ENCODE measurements at regions not wholly inside any gene's neighbourhood (a gene's known extent, or its start where the extent isn't known, plus 50 kb on each side); places are given as distances from the start of the nearest gene placed in this dataset.

DNA sequence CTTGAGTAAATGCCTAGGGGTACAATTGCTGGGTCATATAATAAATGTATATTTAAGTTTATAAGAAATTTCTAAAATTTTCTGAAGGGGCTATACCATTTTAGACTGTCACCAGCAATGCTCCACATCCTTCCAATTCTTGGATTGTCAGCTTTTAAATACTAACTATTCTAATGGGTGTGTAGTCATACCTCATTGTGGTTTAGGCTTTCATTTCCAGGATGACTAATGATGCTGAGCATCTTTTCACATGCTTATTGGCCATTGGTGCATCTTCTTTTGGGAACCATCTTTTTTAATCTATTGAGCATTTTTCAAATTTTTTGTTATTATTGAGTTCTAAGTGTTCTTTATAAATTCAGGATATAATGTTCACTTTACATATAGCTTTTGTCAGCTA is 52.5 kb upstream of the CORO2B start (continued):
- TF ChIP-seq, protein P1, sequence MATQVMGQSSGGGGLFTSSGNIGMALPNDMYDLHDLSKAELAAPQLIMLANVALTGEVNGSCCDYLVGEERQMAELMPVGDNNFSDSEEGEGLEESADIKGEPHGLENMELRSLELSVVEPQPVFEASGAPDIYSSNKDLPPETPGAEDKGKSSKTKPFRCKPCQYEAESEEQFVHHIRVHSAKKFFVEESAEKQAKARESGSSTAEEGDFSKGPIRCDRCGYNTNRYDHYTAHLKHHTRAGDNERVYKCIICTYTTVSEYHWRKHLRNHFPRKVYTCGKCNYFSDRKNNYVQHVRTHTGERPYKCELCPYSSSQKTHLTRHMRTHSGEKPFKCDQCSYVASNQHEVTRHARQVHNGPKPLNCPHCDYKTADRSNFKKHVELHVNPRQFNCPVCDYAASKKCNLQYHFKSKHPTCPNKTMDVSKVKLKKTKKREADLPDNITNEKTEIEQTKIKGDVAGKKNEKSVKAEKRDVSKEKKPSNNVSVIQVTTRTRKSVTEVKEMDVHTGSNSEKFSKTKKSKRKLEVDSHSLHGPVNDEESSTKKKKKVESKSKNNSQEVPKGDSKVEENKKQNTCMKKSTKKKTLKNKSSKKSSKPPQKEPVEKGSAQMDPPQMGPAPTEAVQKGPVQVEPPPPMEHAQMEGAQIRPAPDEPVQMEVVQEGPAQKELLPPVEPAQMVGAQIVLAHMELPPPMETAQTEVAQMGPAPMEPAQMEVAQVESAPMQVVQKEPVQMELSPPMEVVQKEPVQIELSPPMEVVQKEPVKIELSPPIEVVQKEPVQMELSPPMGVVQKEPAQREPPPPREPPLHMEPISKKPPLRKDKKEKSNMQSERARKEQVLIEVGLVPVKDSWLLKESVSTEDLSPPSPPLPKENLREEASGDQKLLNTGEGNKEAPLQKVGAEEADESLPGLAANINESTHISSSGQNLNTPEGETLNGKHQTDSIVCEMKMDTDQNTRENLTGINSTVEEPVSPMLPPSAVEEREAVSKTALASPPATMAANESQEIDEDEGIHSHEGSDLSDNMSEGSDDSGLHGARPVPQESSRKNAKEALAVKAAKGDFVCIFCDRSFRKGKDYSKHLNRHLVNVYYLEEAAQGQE (IDR thresholded peaks at IDR 0.05; ENCODE audit: unreplicated experiment): no peak

DNA sequence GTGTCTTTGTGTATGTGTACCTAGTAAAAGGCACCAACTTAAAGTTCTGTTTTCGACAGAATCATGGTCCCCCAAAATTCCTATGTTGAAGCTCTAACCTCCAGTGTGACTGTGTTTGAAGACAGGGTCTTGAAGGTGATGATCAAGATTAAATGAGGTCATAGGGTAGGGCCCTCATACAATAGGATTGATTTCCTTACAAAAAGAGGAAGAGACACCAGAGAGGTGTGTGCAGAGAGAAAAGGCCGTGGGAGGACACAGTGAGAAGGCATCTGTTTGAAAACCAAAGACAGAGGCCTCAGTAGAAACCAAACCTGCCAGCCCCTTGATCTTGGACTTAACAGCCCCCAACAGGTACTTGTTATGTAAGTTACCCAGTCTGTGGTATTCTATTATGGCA is 52.0 kb upstream of the CORO2B start:
- H2AFZ ChIP-seq: no peak overlapping the region

More for the DNA sequence above, 52.0 kb upstream of the CORO2B start:
- no peaks in the 10 kb centered on the region for H3K79me2 ChIP-seq (replicated peaks; ENCODE audit: insufficient read depth)
- H3K9me2 ChIP-seq (ENCODE audit: insufficient read depth): no peaks in the 10 kb centered on the region
- H3K4me1 Mint-ChIP-seq: peaks cover 5% of the 10 kb centered on the region
- H3K4me3 Mint-ChIP-seq: no peak overlapping the region
- H3K4me2 ChIP-seq: no peak overlapping the region
- no peak overlapping the region for H3K27ac Mint-ChIP-seq
- no peak for DNase-seq (ENCODE audit: low spot score)
- H3K36me3 Mint-ChIP-seq (ENCODE audit: low read depth): no peaks in the 10 kb centered on the region
- ATAC-seq: peak; percentile 52; the same call in 2 of the 3 replicates
- H3K27ac ChIP-seq (ENCODE audit: low read depth): no peak overlapping the region
- no peaks in the 10 kb centered on the region for H3K36me3 ChIP-seq (ENCODE audit: insufficient read depth)
- no peaks in the 10 kb centered on the region for H3K27me3 Mint-ChIP-seq (ENCODE audit: insufficient read depth, low read depth, poor library complexity)
- TF ChIP-seq, protein P2, sequence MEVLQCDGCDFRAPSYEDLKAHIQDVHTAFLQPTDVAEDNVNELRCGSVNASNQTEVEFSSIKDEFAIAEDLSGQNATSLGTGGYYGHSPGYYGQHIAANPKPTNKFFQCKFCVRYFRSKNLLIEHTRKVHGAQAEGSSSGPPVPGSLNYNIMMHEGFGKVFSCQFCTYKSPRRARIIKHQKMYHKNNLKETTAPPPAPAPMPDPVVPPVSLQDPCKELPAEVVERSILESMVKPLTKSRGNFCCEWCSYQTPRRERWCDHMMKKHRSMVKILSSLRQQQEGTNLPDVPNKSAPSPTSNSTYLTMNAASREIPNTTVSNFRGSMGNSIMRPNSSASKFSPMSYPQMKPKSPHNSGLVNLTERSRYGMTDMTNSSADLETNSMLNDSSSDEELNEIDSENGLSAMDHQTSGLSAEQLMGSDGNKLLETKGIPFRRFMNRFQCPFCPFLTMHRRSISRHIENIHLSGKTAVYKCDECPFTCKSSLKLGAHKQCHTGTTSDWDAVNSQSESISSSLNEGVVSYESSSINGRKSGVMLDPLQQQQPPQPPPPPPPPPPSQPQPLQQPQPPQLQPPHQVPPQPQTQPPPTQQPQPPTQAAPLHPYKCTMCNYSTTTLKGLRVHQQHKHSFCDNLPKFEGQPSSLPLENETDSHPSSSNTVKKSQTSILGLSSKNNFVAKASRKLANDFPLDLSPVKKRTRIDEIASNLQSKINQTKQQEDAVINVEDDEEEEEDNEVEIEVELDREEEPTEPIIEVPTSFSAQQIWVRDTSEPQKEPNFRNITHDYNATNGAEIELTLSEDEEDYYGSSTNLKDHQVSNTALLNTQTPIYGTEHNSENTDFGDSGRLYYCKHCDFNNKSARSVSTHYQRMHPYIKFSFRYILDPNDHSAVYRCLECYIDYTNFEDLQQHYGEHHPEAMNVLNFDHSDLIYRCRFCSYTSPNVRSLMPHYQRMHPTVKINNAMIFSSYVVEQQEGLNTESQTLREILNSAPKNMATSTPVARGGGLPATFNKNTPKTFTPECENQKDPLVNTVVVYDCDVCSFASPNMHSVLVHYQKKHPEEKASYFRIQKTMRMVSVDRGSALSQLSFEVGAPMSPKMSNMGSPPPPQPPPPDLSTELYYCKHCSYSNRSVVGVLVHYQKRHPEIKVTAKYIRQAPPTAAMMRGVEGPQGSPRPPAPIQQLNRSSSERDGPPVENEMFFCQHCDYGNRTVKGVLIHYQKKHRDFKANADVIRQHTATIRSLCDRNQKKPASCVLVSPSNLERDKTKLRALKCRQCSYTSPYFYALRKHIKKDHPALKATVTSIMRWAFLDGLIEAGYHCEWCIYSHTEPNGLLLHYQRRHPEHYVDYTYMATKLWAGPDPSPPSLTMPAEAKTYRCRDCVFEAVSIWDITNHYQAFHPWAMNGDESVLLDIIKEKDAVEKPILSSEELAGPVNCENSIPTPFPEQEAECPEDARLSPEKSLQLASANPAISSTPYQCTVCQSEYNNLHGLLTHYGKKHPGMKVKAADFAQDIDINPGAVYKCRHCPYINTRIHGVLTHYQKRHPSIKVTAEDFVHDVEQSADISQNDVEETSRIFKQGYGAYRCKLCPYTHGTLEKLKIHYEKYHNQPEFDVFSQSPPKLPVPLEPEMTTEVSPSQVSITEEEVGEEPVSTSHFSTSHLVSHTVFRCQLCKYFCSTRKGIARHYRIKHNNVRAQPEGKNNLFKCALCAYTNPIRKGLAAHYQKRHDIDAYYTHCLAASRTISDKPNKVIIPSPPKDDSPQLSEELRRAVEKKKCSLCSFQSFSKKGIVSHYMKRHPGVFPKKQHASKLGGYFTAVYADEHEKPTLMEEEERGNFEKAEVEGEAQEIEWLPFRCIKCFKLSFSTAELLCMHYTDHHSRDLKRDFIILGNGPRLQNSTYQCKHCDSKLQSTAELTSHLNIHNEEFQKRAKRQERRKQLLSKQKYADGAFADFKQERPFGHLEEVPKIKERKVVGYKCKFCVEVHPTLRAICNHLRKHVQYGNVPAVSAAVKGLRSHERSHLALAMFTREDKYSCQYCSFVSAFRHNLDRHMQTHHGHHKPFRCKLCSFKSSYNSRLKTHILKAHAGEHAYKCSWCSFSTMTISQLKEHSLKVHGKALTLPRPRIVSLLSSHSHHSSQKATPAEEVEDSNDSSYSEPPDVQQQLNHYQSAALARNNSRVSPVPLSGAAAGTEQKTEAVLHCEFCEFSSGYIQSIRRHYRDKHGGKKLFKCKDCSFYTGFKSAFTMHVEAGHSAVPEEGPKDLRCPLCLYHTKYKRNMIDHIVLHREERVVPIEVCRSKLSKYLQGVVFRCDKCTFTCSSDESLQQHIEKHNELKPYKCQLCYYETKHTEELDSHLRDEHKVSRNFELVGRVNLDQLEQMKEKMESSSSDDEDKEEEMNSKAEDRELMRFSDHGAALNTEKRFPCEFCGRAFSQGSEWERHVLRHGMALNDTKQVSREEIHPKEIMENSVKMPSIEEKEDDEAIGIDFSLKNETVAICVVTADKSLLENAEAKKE (CRISPR knock-in tag; IDR thresholded peaks at IDR 0.05): no peak
- TF ChIP-seq NANOG (IDR thresholded peaks at IDR 0.05; ENCODE audit: borderline replicate concordance) (no peak), JUNB (IDR thresholded peaks at IDR 0.05; ENCODE audit: unreplicated experiment) (no peak), EZH2 (IDR thresholded peaks at IDR 0.05; ENCODE audit: low read depth, unreplicated experiment) (no peak), CREB1 (CRISPR knock-in tag; IDR thresholded peaks at IDR 0.05; ENCODE audit: low read depth) (no peak), POLR2AphosphoS5 (IDR thresholded peaks at IDR 0.05; ENCODE audit: low read depth) (no peak), ZNF331 (CRISPR knock-in tag; IDR thresholded peaks at IDR 0.05; ENCODE audit: low read depth) (no peak), EZH2phosphoT487 (IDR thresholded peaks at IDR 0.05; ENCODE audit: unreplicated experiment) (no peak)
- TF ChIP-seq, protein P3, sequence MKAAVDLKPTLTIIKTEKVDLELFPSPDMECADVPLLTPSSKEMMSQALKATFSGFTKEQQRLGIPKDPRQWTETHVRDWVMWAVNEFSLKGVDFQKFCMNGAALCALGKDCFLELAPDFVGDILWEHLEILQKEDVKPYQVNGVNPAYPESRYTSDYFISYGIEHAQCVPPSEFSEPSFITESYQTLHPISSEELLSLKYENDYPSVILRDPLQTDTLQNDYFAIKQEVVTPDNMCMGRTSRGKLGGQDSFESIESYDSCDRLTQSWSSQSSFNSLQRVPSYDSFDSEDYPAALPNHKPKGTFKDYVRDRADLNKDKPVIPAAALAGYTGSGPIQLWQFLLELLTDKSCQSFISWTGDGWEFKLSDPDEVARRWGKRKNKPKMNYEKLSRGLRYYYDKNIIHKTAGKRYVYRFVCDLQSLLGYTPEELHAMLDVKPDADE (IDR thresholded peaks at IDR 0.05): no peak
- TF ChIP-seq, protein P1 (IDR thresholded peaks at IDR 0.05; ENCODE audit: unreplicated experiment): no peak
- peaks cover 6% of the 10 kb centered on the region; the same call in 1 of the 3 replicates for H3K9me3 Mint-ChIP-seq
- H3F3A ChIP-seq (replicated peaks; ENCODE audit: low read depth): no peaks in the 10 kb centered on the region
- no peaks in the 10 kb centered on the region; the same call in 1 of the 2 replicates for H3K4me1 ChIP-seq (ENCODE audit: insufficient read depth)
- H3K27me3 ChIP-seq (ENCODE audit: insufficient read depth): no peaks in the 10 kb centered on the region
- H3K4me3 ChIP-seq: no peak overlapping the region
- H4K20me1 ChIP-seq (replicated peaks; ENCODE audit: insufficient read depth): no peaks in the 10 kb centered on the region
